Natural killer cell (primary cell): ENCODE measurements at regions not wholly inside any gene's neighbourhood (a gene's known extent, or its start where the extent isn't known, plus 50 kb on each side); places are given as distances from the start of the nearest gene placed in this dataset.

ENCODE experiments used
- ATAC-seq, 3 donors: fragments of 150-1000 bp in 2 of 3; fragments of 200-7000 bp in 1 of 3; cut with Tn5 transposase; 1 replicate in 1 of 3; 2 replicates in 2 of 3; pipeline ENCODE4 v1.10.0; 2021; ENCODE audit warnings: mild to moderate bottlenecking in 2 of 3, moderate library complexity in 2 of 3
- DNase-seq, 2 donors: peaks; one replicate each; pipeline versions ENCODE4 v3.0.0 to v3.0.0-alpha.2; 2013 to 2021; ENCODE audit warnings: mixed read lengths in 1 of 2
- H3K27ac ChIP-seq: one replicate; pipeline ENCODE4 v1.5.1; 2013; ENCODE audit warnings: mild to moderate bottlenecking, low read length
- H3K27me3 ChIP-seq: one replicate; pipeline ENCODE4 v1.6.1; 2013; ENCODE audit warnings: low read length; ENCODE audit not compliant: control insufficient read depth, insufficient read depth
- H3K36me3 ChIP-seq: one replicate; pipeline ENCODE4 v1.6.1; 2013; ENCODE audit warnings: low read length; ENCODE audit not compliant: control insufficient read depth, insufficient read depth
- H3K4me1 ChIP-seq: one replicate; pipeline ENCODE4 v1.6.1; 2013; ENCODE audit warnings: low read length; ENCODE audit not compliant: control insufficient read depth, insufficient read depth
- H3K4me3 ChIP-seq: one replicate; pipeline ENCODE4 v1.5.1; 2013; ENCODE audit warnings: low read length
- H3K9me3 ChIP-seq: one replicate; pipeline ENCODE4 v1.6.1; 2013; ENCODE audit warnings: low read length; ENCODE audit not compliant: control insufficient read depth, insufficient read depth
- H3K27ac Mint-ChIP-seq, 2 donors: one replicate each; pipeline ENCODE4 v1.8.0; 2022; ENCODE audit warnings: mild to moderate bottlenecking in 2 of 2, mixed read lengths in 2 of 2, moderate library complexity in 1 of 2
- H3K27me3 Mint-ChIP-seq, 2 donors: one replicate each; pipeline ENCODE4 v1.8.0; 2022; ENCODE audit warnings: low read depth in 2 of 2, mixed read lengths in 2 of 2
- H3K36me3 Mint-ChIP-seq: one replicate; pipeline ENCODE4 v1.8.0; 2022; ENCODE audit warnings: mixed read lengths
- H3K4me1 Mint-ChIP-seq, 2 donors: one replicate each; pipeline ENCODE4 v1.8.0; 2022; ENCODE audit warnings: mixed read lengths in 2 of 2
- H3K4me3 Mint-ChIP-seq: one replicate; pipeline ENCODE4 v1.8.0; 2022; ENCODE audit warnings: mild to moderate bottlenecking, moderate library complexity, mixed read lengths
- H3K9me3 Mint-ChIP-seq, 2 donors: one replicate each; pipeline ENCODE4 v1.8.0; 2022; ENCODE audit warnings: mixed read lengths in 2 of 2
- WGBS: methylation state at CpG from one replicate; pipeline ENCODE4 v1.1.7; 2013; ENCODE audit warnings: missing lambda C conversion rate; ENCODE audit not compliant: insufficient coverage; 5-methylcytosine and 5-hydroxymethylcytosine counted together
- intact Hi-C: fragments of 100-400 bp; cut with micrococcal nuclease; formaldehyde crosslinking; loops from one replicate; pipeline ENCODE4 v1.14.2; 2022
- TF ChIP-seq, protein P1 (sequence below): fragments of 200-600 bp; IDR thresholded peaks from one replicate; pipeline ENCODE4 v1.8.0; 2022; ENCODE audit warnings: antibody characterized with exemption

DNA sequence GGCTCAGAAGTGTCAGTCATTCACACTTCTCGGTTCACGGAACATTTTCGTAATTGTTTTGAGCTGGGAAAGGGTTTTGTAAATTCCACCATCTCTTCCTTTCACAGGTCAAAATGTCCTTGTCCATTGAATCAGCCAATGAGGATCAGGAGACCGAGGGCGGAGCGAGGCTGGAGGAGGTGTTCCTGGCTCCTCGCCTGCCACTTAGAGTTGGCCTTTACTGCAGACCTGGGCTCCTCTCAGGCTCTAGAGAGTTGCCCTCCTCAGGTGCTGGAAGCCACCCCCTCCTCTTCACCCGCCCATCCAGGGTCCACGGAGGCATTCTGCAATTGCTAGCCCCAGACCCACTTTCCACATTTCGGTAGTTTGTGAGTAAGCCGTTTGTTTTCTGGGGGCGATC lies 370.4 kb downstream of the IRS2 start:
- H3K36me3 Mint-ChIP-seq: no peaks in the 10 kb centered on the region
- H3K4me1 Mint-ChIP-seq: no peaks in the 10 kb centered on the region
- ATAC-seq: no peak
- intact Hi-C loops: no loop called here
- H3K4me3 Mint-ChIP-seq: no peak overlapping the region
- TF ChIP-seq, protein P1, sequence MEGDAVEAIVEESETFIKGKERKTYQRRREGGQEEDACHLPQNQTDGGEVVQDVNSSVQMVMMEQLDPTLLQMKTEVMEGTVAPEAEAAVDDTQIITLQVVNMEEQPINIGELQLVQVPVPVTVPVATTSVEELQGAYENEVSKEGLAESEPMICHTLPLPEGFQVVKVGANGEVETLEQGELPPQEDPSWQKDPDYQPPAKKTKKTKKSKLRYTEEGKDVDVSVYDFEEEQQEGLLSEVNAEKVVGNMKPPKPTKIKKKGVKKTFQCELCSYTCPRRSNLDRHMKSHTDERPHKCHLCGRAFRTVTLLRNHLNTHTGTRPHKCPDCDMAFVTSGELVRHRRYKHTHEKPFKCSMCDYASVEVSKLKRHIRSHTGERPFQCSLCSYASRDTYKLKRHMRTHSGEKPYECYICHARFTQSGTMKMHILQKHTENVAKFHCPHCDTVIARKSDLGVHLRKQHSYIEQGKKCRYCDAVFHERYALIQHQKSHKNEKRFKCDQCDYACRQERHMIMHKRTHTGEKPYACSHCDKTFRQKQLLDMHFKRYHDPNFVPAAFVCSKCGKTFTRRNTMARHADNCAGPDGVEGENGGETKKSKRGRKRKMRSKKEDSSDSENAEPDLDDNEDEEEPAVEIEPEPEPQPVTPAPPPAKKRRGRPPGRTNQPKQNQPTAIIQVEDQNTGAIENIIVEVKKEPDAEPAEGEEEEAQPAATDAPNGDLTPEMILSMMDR: no peak
- peaks cover 0 to 2% of the 10 kb centered on the region in 2 donors for H3K9me3 Mint-ChIP-seq
- H3K4me3 ChIP-seq: no peak overlapping the region
- no peak overlapping the region for H3K27ac ChIP-seq
- H3K36me3 ChIP-seq: no peaks in the 10 kb centered on the region
- H3K9me3 ChIP-seq: no peaks in the 10 kb centered on the region
- 80% methylated on average over 9 of the region's 12 CpGs for WGBS
- no peaks in the 10 kb centered on the region for H3K4me1 ChIP-seq
- H3K27me3 Mint-ChIP-seq: peaks cover 10 to 13% of the 10 kb centered on the region in 2 donors
- DNase-seq: no peak
- no peak overlapping the region for H3K27ac Mint-ChIP-seq
- H3K27me3 ChIP-seq: no peaks in the 10 kb centered on the region

DNA sequence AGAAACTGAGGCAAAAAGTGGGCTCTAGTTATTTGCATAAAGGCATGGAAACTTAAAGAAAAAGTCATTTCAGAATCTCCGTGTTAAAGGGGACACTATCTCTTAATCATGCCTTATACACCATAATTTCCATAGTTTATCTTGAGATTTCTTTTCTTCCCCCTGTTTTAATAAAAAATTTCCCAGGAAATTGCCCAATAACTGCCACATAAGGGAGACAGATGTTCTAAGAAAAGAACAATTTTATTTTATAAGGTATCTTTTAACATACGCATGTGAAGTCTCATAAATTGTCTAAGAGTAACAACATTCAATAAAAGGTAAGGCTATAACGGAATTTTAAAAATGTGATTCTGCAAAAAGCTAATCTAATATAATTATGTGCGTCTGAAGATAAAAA lies 371.3 kb downstream of the IRS2 start:
- H3K27ac Mint-ChIP-seq: no peak overlapping the region
- no peak overlapping the region for H3K4me3 Mint-ChIP-seq
- H3K9me3 Mint-ChIP-seq: no peaks in the 10 kb centered on the region
- DNase-seq (no peak), ATAC-seq (no peak)
- Histone ChIP-seq H3K27me3 (no peaks in the 10 kb centered on the region), H3K4me3 (no peak overlapping the region), H3K27ac (no peak overlapping the region), H3K9me3 (no peaks in the 10 kb centered on the region), H3K36me3 (no peaks in the 10 kb centered on the region), H3K4me1 (no peaks in the 10 kb centered on the region)
- H3K27me3 Mint-ChIP-seq: peaks cover 10 to 13% of the 10 kb centered on the region in 2 donors
- TF ChIP-seq, protein P1: no peak
- no peaks in the 10 kb centered on the region for H3K36me3 Mint-ChIP-seq
- no peaks in the 10 kb centered on the region for H3K4me1 Mint-ChIP-seq
- whole genome bisulfite sequencing: 90% methylated on average over 3 of the region's 4 CpGs
- intact Hi-C loops: no loop called here

DNA sequence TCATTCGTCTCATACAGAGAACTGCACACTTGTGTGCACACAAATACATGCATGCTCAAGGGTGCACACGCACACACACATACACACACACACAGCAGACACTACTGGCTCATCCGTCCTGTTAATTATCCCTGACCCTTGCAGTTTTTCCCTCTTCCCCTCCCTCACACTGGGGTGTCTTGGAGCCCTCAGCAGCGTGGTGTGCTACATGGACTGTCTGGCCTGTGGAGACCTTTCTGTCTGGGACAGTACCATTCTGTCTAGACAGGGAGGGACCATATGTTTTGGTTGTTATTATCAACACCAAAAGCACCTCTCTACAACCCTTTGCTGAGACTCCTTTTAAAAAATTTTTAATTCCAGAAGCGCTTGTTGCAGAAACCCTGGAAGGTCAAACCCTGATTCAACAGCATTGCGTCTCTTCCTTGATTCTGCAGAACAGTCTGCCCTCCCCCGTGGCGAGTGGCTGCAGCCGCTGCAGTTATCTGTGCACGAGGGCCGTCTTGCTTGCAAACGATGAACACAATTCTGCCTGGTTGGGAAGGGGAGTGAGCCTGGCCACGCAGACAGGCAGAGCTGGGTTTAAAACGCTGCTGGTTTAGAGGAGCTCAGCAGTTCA lies 374.0 kb downstream of the IRS2 start:
- intact Hi-C loops: no loop called here
- peaks cover 10 to 21% of the 10 kb centered on the region in 2 donors for H3K27me3 Mint-ChIP-seq
- H3K4me1 Mint-ChIP-seq: no peaks in the 10 kb centered on the region
- no peak overlapping the region for H3K4me3 Mint-ChIP-seq
- H3K27ac Mint-ChIP-seq: no peak overlapping the region
- H3K36me3 Mint-ChIP-seq: no peaks in the 10 kb centered on the region
- no peak overlapping the region for H3K27ac ChIP-seq
- WGBS: 45% methylated on average over 14 of the region's 14 CpGs
- no peak overlapping the region for H3K4me3 ChIP-seq
- H3K27me3 ChIP-seq: no peaks in the 10 kb centered on the region
- H3K9me3 ChIP-seq: no peaks in the 10 kb centered on the region
- ATAC-seq (no peak), DNase-seq (no peak)
- H3K36me3 ChIP-seq: no peaks in the 10 kb centered on the region
- TF ChIP-seq, protein P1: no peak
- H3K9me3 Mint-ChIP-seq: no peaks in the 10 kb centered on the region
- no peaks in the 10 kb centered on the region for H3K4me1 ChIP-seq

DNA sequence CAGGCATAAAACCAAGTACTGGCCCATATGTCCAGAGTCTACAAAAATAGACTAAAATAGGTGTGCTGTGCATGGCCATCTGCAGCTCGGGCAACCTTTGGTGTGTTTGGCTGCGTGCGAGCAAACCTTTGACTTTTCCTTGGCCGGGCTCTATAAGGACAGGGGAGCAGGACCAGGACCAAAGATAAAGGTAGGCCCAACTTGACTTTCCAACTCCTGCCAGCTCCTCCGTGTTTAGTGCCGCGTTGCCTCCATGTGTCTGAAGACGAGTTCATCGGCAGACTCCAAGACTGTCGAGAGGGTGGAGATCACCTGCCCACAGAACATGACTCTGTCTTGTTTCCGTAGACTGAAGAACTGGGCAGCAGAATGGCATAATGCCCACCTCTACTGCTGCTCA lies 375.5 kb downstream of the IRS2 start:
- H3K27me3 ChIP-seq: no peaks in the 10 kb centered on the region
- DNase-seq: no peak
- TF ChIP-seq, protein P1: no peak
- H3K4me3 Mint-ChIP-seq: no peak overlapping the region
- intact Hi-C loops: no loop called here
- ATAC-seq: no peak
- H3K9me3 Mint-ChIP-seq: no peaks in the 10 kb centered on the region
- H3K4me1 Mint-ChIP-seq: no peaks in the 10 kb centered on the region
- H3K27ac Mint-ChIP-seq: no peak overlapping the region
- 88% methylated on average over 11 of the region's 11 CpGs for WGBS
- H3K9me3 ChIP-seq: no peaks in the 10 kb centered on the region
- no peaks in the 10 kb centered on the region for H3K36me3 Mint-ChIP-seq
- H3K36me3 ChIP-seq: no peaks in the 10 kb centered on the region
- no peak overlapping the region for H3K4me3 ChIP-seq
- peaks cover 6 to 21% of the 10 kb centered on the region in 2 donors for H3K27me3 Mint-ChIP-seq
- no peak overlapping the region for H3K27ac ChIP-seq
- H3K4me1 ChIP-seq: no peaks in the 10 kb centered on the region
